ENCODE measurements at regions not wholly inside any gene's neighbourhood (a gene's known extent, or its start where the extent isn't known, plus 50 kb on each side); places are given as distances from the start of the nearest gene placed in this dataset.

GRCh38 chr7:20474249-20474648 lies 141.2 kb upstream of the ABCB5 start:
- TF ChIP-seq, protein P1, sequence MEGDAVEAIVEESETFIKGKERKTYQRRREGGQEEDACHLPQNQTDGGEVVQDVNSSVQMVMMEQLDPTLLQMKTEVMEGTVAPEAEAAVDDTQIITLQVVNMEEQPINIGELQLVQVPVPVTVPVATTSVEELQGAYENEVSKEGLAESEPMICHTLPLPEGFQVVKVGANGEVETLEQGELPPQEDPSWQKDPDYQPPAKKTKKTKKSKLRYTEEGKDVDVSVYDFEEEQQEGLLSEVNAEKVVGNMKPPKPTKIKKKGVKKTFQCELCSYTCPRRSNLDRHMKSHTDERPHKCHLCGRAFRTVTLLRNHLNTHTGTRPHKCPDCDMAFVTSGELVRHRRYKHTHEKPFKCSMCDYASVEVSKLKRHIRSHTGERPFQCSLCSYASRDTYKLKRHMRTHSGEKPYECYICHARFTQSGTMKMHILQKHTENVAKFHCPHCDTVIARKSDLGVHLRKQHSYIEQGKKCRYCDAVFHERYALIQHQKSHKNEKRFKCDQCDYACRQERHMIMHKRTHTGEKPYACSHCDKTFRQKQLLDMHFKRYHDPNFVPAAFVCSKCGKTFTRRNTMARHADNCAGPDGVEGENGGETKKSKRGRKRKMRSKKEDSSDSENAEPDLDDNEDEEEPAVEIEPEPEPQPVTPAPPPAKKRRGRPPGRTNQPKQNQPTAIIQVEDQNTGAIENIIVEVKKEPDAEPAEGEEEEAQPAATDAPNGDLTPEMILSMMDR (IDR thresholded peaks at IDR 0.05): no peak
- no peak for TF ChIP-seq POLR2A (IDR thresholded peaks at IDR 0.05)
- no peak for TF ChIP-seq POLR2AphosphoS5 (IDR thresholded peaks at IDR 0.05; ENCODE audit: insufficient read depth in 1 of 2, low read depth in 1 of 2)

Data from vagina (tissue), 2 donors.